Stimulated activated CD8-positive, alpha-beta memory T cell treated with anti-CD3 and anti-CD28 coated beads, Interleukin-4, amount 100 ng/mL, for 1 hour (primary cell): ENCODE measurements at regions not wholly inside any gene's neighbourhood (a gene's known extent, or its start where the extent isn't known, plus 50 kb on each side); places are given as distances from the start of the nearest gene placed in this dataset.
"Not testable (repeated sequence)": the region's sequence is repeated elsewhere in the genome, so short reads cannot be mapped to it uniquely, and the experiment has no call there.

ENCODE experiments used
- DNase-seq, 2 donors: peaks; one replicate each; pipeline ENCODE4 v3.0.0-alpha.2; 2020; ENCODE audit warnings: low read depth in 2 of 2, low spot score in 1 of 2

GRCh38 chrX:9267415-9267814 is 197.4 kb upstream of the TBL1X start:
- no peak for DNase-seq

GRCh38 chrX:9269134-9269533 is 195.7 kb upstream of the TBL1X start:
- no peak for DNase-seq

GRCh38 chrX:9271789-9272525 is 192.9 kb upstream of the TBL1X start:
- no peak for DNase-seq

- DNase-seq = no peak
Measured at GRCh38 chrX:9273744-9274143, 191.1 kb upstream of the TBL1X start.

GRCh38 chrX:9278475-9279233 is 186.2 kb upstream of the TBL1X start:
- no peak for DNase-seq

GRCh38 chrX:9279234-9279544 is 185.7 kb upstream of the TBL1X start:
- DNase-seq = no peak

GRCh38 chrX:9280831-9281230 is 184.0 kb upstream of the TBL1X start:
- no peak for DNase-seq

GRCh38 chrX:9282325-9282724 is 182.5 kb upstream of the TBL1X start:
- DNase-seq = no peak

- DNase-seq = no peak
Measured at GRCh38 chrX:9285342-9285771, 179.5 kb upstream of the TBL1X start.

GRCh38 chrX:9286234-9286633 is 178.6 kb upstream of the TBL1X start:
- DNase-seq = no peak

GRCh38 chrX:9291629-9292028 is 173.2 kb upstream of the TBL1X start:
- DNase-seq = no peak

- DNase-seq = no peak
Measured at GRCh38 chrX:9293051-9293496, 171.8 kb upstream of the TBL1X start.

GRCh38 chrX:9293903-9294302 is 171.0 kb upstream of the TBL1X start:
- no peak for DNase-seq

GRCh38 chrX:9295551-9295950 is 169.3 kb upstream of the TBL1X start:
- DNase-seq = no peak

GRCh38 chrX:9298221-9298620 is 166.6 kb upstream of the TBL1X start:
- DNase-seq = no peak

- DNase-seq = not testable (repeated sequence)
Measured at GRCh38 chrX:9299681-9300080, 165.2 kb upstream of the TBL1X start.

- DNase-seq = no peak
Measured at GRCh38 chrX:9301836-9302235, 163.0 kb upstream of the TBL1X start.

GRCh38 chrX:9302381-9302780 is 162.5 kb upstream of the TBL1X start:
- no peak for DNase-seq

- no peak for DNase-seq
Measured at GRCh38 chrX:9308426-9308825, 156.4 kb upstream of the TBL1X start.

- no peak for DNase-seq
Measured at GRCh38 chrX:9310616-9311015, 154.2 kb upstream of the TBL1X start.

GRCh38 chrX:9311421-9312160 is 153.3 kb upstream of the TBL1X start:
- DNase-seq = no peak
